Lower leg skin (tissue), 4 donors: ENCODE measurements at regions not wholly inside any gene's neighbourhood (a gene's known extent, or its start where the extent isn't known, plus 50 kb on each side); places are given as distances from the start of the nearest gene placed in this dataset.
A peak's percentile ranks its signal among the peaks of the same experiment; 100 is the strongest.

Experiments used
- DNase-seq, 2 donors: peaks; one replicate each; pipeline ENCODE4 v3.0.0-alpha.2; 2019; ENCODE audit warnings: low spot score in 2 of 2
- H3K4me3 ChIP-seq: fragments of 200-600 bp; sonication (generic); 2 replicates; pipeline ENCODE4 v1.5.1; 2017; ENCODE audit warnings: mild to moderate bottlenecking, low read depth; ENCODE audit not compliant: poor library complexity, severe bottlenecking
- POLR2A ChIP-seq, 2 donors: fragments of 450-650 bp; IDR thresholded peaks; one replicate each; pipeline ENCODE4 v1.6.1; 2016 to 2017; ENCODE audit warnings: antibody characterized with exemption in 2 of 2, mild to moderate bottlenecking in 1 of 2, moderate library complexity in 1 of 2
- WGBS, 2 donors: methylation state at CpG; one replicate each; pipeline ENCODE4 v1.1.5; 2018; 5-methylcytosine and 5-hydroxymethylcytosine counted together
- intact Hi-C: fragments of 100-400 bp; cut with DNase I; formaldehyde crosslinking; loops from one replicate; pipeline ENCODE4 v1.15.0; 2023; ENCODE audit warnings: low total_unique reads
- TF ChIP-seq, protein P1 (sequence below), 3 donors: fragments of 450-650 bp; IDR thresholded peaks; one replicate each; pipeline ENCODE4 v1.5.1; 2016; ENCODE audit warnings: antibody characterized with exemption in 3 of 3, mild to moderate bottlenecking in 3 of 3, moderate library complexity in 2 of 3

DNA sequence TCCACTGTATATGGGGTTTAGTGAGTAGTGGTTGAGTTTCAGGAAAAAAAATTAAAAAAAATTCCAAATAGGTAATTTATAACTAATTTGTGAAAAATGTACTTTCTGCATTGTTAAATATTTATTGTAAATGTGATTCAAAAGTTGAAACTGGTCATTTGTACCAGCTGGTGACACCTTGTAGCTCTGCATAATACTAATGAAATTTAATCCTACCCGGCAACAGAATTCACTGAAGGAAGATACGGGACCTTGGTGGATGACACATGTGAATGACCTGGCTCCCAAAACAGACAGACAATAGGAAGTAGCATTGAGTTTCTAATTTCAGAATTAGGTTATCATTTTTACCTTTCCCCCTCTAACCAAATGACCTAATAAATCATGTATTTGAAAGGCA lies 73.8 kb downstream of the SLITRK6 start:
- intact Hi-C loops: no loop called here

DNA sequence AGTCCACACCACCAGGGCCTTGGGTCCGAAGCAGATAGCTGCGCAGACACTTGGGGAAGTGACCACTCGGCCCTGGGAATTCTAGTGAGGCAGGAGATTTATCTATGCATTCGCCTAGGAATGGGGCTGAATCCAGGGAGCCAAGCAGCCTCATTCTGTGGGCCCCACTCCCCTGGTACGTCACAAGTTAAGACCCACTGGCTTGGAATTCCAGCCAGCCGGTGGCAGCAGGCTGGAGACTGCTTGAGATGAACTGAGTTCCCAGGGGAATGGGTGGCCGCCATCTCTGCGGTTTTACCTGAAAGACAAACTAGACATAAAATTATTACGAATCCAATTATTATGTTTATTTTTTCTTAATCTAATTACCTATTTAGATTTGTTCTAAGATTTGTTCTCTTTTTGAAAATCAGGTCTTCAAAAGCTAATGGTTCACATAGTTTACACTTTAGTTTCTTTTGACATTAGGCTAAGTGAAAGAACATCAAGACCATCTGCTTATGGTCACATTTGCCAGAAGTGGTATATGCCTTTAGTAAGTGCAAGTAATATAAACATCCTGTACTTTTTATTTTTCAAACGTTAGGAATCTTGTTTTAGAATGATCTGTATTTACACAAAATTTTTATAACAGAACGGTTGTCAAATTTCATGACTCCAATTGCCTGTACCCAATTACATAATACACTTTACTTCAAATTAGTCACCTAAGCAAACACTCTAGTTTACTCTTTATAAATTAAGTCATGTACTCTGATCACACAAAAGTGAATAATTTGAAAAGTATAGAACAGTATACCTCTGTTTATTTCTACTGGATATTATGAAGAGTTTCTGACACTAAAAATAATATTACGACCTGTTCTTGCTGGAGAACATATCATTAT lies 74.4 kb downstream of the SLITRK6 start:
- DNase-seq: peak in 1 of 2 donors; percentile 79
- intact Hi-C loops: no loop called here
- no peak overlapping the region for H3K4me3 ChIP-seq
- WGBS, 2 donors: 88 to 89% methylated on average over 12 of the region's 12 CpGs
- TF ChIP-seq, protein P1, sequence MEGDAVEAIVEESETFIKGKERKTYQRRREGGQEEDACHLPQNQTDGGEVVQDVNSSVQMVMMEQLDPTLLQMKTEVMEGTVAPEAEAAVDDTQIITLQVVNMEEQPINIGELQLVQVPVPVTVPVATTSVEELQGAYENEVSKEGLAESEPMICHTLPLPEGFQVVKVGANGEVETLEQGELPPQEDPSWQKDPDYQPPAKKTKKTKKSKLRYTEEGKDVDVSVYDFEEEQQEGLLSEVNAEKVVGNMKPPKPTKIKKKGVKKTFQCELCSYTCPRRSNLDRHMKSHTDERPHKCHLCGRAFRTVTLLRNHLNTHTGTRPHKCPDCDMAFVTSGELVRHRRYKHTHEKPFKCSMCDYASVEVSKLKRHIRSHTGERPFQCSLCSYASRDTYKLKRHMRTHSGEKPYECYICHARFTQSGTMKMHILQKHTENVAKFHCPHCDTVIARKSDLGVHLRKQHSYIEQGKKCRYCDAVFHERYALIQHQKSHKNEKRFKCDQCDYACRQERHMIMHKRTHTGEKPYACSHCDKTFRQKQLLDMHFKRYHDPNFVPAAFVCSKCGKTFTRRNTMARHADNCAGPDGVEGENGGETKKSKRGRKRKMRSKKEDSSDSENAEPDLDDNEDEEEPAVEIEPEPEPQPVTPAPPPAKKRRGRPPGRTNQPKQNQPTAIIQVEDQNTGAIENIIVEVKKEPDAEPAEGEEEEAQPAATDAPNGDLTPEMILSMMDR (IDR thresholded peaks at IDR 0.05): no peak
- no peak for TF ChIP-seq POLR2A (IDR thresholded peaks at IDR 0.05)

More for the DNA sequence above, 73.8 kb downstream of the SLITRK6 start:
- no peak overlapping the region for H3K4me3 ChIP-seq
- WGBS, 2 donors: 97 to 99% methylated on average over 2 of the region's 2 CpGs
- DNase-seq: no peak
- TF ChIP-seq, protein P1 (IDR thresholded peaks at IDR 0.05): no peak
- no peak for TF ChIP-seq POLR2A (IDR thresholded peaks at IDR 0.05)

DNA sequence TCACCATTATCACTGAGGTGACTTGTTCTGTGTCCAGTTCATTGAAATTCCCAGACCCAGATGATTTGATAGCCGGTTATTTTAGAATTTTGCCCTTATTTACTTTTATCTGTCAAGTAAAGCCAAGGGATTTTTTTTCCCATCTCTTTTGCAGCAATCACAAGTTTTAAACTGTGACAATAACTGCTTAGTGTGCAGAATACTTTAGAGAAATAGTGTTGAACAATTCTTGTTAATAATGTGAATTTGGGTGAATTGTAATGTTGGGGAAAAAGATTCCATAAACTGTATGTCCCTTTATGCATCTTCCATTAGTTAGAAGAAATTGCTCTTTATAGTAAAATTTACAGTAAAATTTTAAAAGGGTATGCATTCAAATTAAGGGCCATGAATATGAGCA lies 79.5 kb downstream of the SLITRK6 start:
- TF ChIP-seq, protein P1 (IDR thresholded peaks at IDR 0.05): no peak
- no peak for TF ChIP-seq POLR2A (IDR thresholded peaks at IDR 0.05)
- DNase-seq: no peak
- intact Hi-C loops: no loop called here
- WGBS, 2 donors: 91 to 95% methylated on average over 1 of the region's 1 CpG
- H3K4me3 ChIP-seq: no peak overlapping the region

DNA sequence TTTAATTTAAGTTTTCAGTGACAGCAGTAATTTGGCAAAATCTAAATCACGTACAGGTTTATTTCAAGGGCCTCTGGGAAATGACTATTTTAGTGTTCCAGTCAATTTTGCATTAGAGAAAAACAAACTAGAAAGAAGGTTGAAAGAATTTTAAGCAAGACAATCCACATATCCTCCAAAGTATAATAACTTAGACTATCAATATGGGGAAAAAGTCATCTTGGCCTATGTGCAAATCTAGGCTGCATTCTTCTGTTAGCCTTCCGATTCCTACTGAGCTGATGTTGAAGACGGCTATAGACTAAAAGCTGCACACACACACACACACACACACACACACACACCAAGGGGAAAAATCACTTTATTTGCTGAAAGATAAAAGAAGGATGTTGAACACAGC lies 81.3 kb downstream of the SLITRK6 start:
- H3K4me3 ChIP-seq: no peak overlapping the region
- TF ChIP-seq POLR2A (IDR thresholded peaks at IDR 0.05): no peak
- TF ChIP-seq, protein P1 (IDR thresholded peaks at IDR 0.05): no peak
- WGBS, 2 donors: 81 to 91% methylated on average over 3 of the region's 3 CpGs
- intact Hi-C loops: no loop called here
- no peak for DNase-seq

DNA sequence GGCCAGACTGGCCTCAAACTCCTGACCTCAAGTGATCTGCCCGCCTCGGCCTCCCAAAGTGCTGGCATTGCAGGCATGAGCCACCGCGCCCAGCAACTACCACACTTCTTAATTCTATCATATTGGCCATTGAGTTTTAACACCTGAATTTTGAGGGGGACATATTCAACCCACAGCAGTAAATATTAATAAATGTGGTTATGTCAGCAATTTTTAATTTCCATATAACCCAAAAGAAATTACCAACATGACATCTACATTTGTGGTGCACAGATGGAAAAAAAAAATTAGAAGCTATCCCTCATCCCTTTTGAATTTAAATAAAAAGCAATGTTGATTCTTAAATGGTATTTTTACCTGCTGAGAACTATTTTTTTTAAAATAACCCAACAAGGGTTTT lies 88.7 kb downstream of the SLITRK6 start:
- intact Hi-C loops: no loop called here
- 97 to 99% methylated on average over 4 of the region's 4 CpGs for WGBS, 2 donors
- H3K4me3 ChIP-seq: no peak overlapping the region
- DNase-seq: no peak
- TF ChIP-seq POLR2A (IDR thresholded peaks at IDR 0.05): no peak
- TF ChIP-seq, protein P1 (IDR thresholded peaks at IDR 0.05): no peak
